K562 (cell line): ENCODE measurements at regions not wholly inside any gene's neighbourhood (a gene's known extent, or its start where the extent isn't known, plus 50 kb on each side); places are given as distances from the start of the nearest gene placed in this dataset.

Experiments used
- SMARCA4 ChIP-seq: fragments of 450-650 bp; IDR thresholded peaks from 2 replicates; pipeline ENCODE4 v1.6.1; 2016
- TF ChIP-seq, protein P1 (sequence below): sonication (generic); formaldehyde crosslinking; IDR thresholded peaks from 2 replicates; pipeline ENCODE4 v1.9.0; 2022; ENCODE audit warnings: mild to moderate bottlenecking, missing genetic modification reagents
- TF ChIP-seq, protein P2 (sequence below), 3 experiments: fragments of 200-800 bp in 1 of 3; fragments of 250-450 bp in 1 of 3; fragments of 450-650 bp in 1 of 3; sonication (Bioruptor Pico) in 1 of 3; sonication (Bioruptor generic) in 1 of 3; formaldehyde crosslinking in 1 of 3; IDR thresholded peaks; 2 replicates each; pipeline versions ENCODE4 v1.6.1 to v1.8.0; 2016 to 2022; ENCODE audit warnings: mild to moderate bottlenecking in 2 of 3, missing genetic modification characterization in 2 of 3, missing compliant biosample characterization in 1 of 3, moderate library complexity in 1 of 3
- TF ChIP-seq, protein P3 (sequence below), 3 experiments: fragments of 200-800 bp in 1 of 3; sonication (Bioruptor generic) in 1 of 3; sonication (generic) in 1 of 3; formaldehyde crosslinking in 1 of 3; IDR thresholded peaks; 2 replicates each; pipeline versions ENCODE4 v1.6.1 to v1.8.0; 2016 to 2022; ENCODE audit warnings: mild to moderate bottlenecking in 2 of 3, missing compliant biosample characterization in 2 of 3, missing genetic modification characterization in 2 of 3, missing genetic modification reagents in 1 of 3

DNA sequence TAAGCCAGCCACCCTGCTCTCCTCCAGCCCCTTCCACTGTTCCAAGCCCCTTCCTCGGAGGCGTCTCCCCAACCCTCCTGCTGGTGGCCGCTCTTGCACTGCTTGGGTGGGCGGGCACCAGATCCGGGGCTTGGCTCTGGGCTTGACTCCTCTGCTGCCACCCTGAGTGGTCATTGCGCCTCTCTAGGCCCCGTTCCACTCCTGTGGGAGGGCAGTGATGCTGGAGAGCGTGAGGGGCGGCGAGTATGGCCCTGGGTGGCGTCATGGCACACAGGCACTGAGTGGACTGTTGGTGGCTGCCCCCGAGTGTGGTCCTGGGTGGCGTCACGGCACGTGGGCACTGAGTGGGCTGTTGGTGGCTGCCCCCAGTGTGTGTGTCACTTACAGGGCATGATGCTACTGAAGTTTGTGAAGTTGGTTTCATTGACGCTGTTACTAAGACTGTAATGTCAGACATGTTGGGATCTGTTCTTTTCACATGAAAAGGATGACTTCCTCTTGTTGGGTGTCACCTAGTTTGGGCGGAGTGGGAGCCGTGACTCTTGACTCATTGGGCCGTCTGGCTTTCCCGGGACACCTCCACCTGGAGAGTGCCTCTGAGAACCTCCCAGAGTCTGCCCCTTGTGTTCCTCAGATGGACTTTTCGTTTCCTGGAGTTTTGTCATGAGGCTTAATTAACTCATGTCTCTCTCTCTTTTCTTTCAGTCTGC lies 55.9 kb upstream of the HGFAC start (continued):
- TF ChIP-seq, protein P1, sequence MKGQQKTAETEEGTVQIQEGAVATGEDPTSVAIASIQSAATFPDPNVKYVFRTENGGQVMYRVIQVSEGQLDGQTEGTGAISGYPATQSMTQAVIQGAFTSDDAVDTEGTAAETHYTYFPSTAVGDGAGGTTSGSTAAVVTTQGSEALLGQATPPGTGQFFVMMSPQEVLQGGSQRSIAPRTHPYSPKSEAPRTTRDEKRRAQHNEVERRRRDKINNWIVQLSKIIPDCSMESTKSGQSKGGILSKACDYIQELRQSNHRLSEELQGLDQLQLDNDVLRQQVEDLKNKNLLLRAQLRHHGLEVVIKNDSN (CRISPR knock-in tag): no peak
- TF ChIP-seq SMARCA4: no peak
- TF ChIP-seq, protein P2, sequence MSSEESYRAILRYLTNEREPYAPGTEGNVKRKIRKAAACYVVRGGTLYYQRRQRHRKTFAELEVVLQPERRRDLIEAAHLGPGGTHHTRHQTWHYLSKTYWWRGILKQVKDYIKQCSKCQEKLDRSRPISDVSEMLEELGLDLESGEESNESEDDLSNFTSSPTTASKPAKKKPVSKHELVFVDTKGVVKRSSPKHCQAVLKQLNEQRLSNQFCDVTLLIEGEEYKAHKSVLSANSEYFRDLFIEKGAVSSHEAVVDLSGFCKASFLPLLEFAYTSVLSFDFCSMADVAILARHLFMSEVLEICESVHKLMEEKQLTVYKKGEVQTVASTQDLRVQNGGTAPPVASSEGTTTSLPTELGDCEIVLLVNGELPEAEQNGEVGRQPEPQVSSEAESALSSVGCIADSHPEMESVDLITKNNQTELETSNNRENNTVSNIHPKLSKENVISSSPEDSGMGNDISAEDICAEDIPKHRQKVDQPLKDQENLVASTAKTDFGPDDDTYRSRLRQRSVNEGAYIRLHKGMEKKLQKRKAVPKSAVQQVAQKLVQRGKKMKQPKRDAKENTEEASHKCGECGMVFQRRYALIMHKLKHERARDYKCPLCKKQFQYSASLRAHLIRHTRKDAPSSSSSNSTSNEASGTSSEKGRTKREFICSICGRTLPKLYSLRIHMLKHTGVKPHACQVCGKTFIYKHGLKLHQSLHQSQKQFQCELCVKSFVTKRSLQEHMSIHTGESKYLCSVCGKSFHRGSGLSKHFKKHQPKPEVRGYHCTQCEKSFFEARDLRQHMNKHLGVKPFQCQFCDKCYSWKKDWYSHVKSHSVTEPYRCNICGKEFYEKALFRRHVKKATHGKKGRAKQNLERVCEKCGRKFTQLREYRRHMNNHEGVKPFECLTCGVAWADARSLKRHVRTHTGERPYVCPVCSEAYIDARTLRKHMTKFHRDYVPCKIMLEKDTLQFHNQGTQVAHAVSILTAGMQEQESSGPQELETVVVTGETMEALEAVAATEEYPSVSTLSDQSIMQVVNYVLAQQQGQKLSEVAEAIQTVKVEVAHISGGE (CRISPR knock-in tag; IDR thresholded peaks at IDR 0.05): peak in 1 of 3 experiments; percentile 15; a peak in 1 of 6 replicates
- TF ChIP-seq, protein P3, sequence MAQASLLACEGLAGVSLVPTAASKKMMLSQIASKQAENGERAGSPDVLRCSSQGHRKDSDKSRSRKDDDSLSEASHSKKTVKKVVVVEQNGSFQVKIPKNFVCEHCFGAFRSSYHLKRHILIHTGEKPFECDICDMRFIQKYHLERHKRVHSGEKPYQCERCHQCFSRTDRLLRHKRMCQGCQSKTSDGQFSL (CRISPR knock-in tag; IDR thresholded peaks at IDR 0.05): no peak
- TF ChIP-seq, protein P3 (tag; IDR thresholded peaks at IDR 0.05): no peak
